ENCODE measurements at regions not wholly inside any gene's neighbourhood (a gene's known extent, or its start where the extent isn't known, plus 50 kb on each side); places are given as distances from the start of the nearest gene placed in this dataset.

- Mint-ChIP-seq H3K27me3 (ENCODE audit: low read depth) (peaks cover 9% of the 10 kb centered on the region), H3K4me3 (ENCODE audit: unreplicated experiment) (no peak overlapping the region), H3K27ac (ENCODE audit: unreplicated experiment) (no peak overlapping the region), H3K4me1 (ENCODE audit: low read depth) (peaks cover 9% of the 10 kb centered on the region), H3K36me3 (ENCODE audit: low read depth) (peaks cover 15% of the 10 kb centered on the region), H3K9me3 (ENCODE audit: low read depth) (peaks cover 43% of the 10 kb centered on the region)
- TF ChIP-seq CTCF (IDR thresholded peaks at IDR 0.05), result no peak
- DNase-seq (ENCODE audit: low spot score), result no peak
Observed at GRCh38 chr2:240269380-240269779, 128.9 kb upstream of the OTOS start.

GRCh38 chr2:240269886-240270285 is 129.4 kb upstream of the OTOS start:
- H3K4me3 Mint-ChIP-seq (ENCODE audit: unreplicated experiment), result no peak overlapping the region
- peaks cover 43% of the 10 kb centered on the region for H3K9me3 Mint-ChIP-seq (ENCODE audit: low read depth)
- H3K27me3 Mint-ChIP-seq (ENCODE audit: low read depth), result peaks cover 9% of the 10 kb centered on the region
- H3K4me1 Mint-ChIP-seq (ENCODE audit: low read depth), result peaks cover 9% of the 10 kb centered on the region
- no peak overlapping the region for H3K27ac Mint-ChIP-seq (ENCODE audit: unreplicated experiment)
- H3K36me3 Mint-ChIP-seq (ENCODE audit: low read depth), result peaks cover 15% of the 10 kb centered on the region
- TF ChIP-seq CTCF (IDR thresholded peaks at IDR 0.05), result no peak
- no peak for DNase-seq (ENCODE audit: low spot score)

GRCh38 chr2:240271716-240272341 is 131.4 kb upstream of the OTOS start:
- no peak for TF ChIP-seq CTCF (IDR thresholded peaks at IDR 0.05)
- Mint-ChIP-seq H3K27ac (ENCODE audit: unreplicated experiment) (no peak overlapping the region), H3K9me3 (ENCODE audit: low read depth) (peaks cover 36% of the 10 kb centered on the region), H3K4me1 (ENCODE audit: low read depth) (peaks cover 24% of the 10 kb centered on the region), H3K36me3 (ENCODE audit: low read depth) (peaks cover 15% of the 10 kb centered on the region), H3K4me3 (ENCODE audit: unreplicated experiment) (no peak overlapping the region), H3K27me3 (ENCODE audit: low read depth) (peaks cover 5% of the 10 kb centered on the region)
- no peak for DNase-seq (ENCODE audit: low spot score)

DNA sequence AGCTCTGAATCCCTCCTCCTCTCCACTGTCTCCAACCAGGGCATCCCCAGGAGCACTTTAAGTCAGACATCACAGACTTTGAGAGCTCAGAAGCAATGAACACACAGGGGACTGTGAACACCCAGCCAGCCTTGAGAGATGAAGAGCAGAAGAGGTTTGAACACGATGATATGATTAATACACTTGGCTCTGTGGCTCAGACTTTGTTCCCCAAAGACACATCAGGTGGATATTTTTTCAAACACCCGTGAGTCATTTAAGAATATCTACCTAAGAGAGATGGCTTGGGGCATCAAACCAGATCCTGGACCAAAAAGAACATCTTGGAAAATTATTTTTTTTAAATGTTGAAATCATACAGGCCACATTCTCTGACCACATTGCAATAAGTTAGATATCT is 134.9 kb upstream of the OTOS start:
- Mint-ChIP-seq H3K27me3 (ENCODE audit: low read depth) (peaks cover 1% of the 10 kb centered on the region), H3K4me3 (ENCODE audit: unreplicated experiment) (no peak overlapping the region), H3K27ac (ENCODE audit: unreplicated experiment) (no peak overlapping the region), H3K4me1 (ENCODE audit: low read depth) (peaks cover 36% of the 10 kb centered on the region), H3K9me3 (ENCODE audit: low read depth) (peaks cover 33% of the 10 kb centered on the region), H3K36me3 (ENCODE audit: low read depth) (peaks cover 16% of the 10 kb centered on the region)
- no peak for TF ChIP-seq CTCF (IDR thresholded peaks at IDR 0.05)
- no peak for DNase-seq (ENCODE audit: low spot score)

GRCh38 chr2:240277073-240277806 is 136.8 kb upstream of the OTOS start:
- DNase-seq (ENCODE audit: low spot score), result no peak
- Mint-ChIP-seq H3K27ac (ENCODE audit: unreplicated experiment) (no peak overlapping the region), H3K9me3 (ENCODE audit: low read depth) (peaks cover 33% of the 10 kb centered on the region), H3K36me3 (ENCODE audit: low read depth) (peaks cover 10% of the 10 kb centered on the region), H3K4me3 (ENCODE audit: unreplicated experiment) (no peak overlapping the region), H3K4me1 (ENCODE audit: low read depth) (peaks cover 36% of the 10 kb centered on the region), H3K27me3 (ENCODE audit: low read depth) (peaks cover 5% of the 10 kb centered on the region)
- TF ChIP-seq CTCF (IDR thresholded peaks at IDR 0.05), result no peak
